ENCODE measurements at regions not wholly inside any gene's neighbourhood (a gene's known extent, or its start where the extent isn't known, plus 50 kb on each side); places are given as distances from the start of the nearest gene placed in this dataset.

- 6% methylated on average over 5 of the region's 5 CpGs for WGBS (ENCODE audit: insufficient coverage, low coverage, missing lambda C conversion rate)
- Histone ChIP-seq H3K36me3 (ENCODE audit: control insufficient read depth, insufficient read depth, low read length) (no peaks in the 10 kb centered on the region), H3K79me2 (ENCODE audit: control insufficient read depth, insufficient read depth, low read length) (no peaks in the 10 kb centered on the region), H3K9me1 (ENCODE audit: control insufficient read depth, insufficient read depth, low read length) (no peaks in the 10 kb centered on the region), H3K27ac (ENCODE audit: extremely low read depth, low read depth, low read length) (no peak overlapping the region), H3K9me3 (replicated peaks; ENCODE audit: control insufficient read depth, insufficient read depth, low read depth, low read length) (no peaks in the 10 kb centered on the region), H3K27me3 (ENCODE audit: control insufficient read depth in 2 of 2, insufficient read depth in 2 of 2, low read length in 2 of 2) (no peaks in the 10 kb centered on the region), H3K9ac (ENCODE audit: insufficient read depth in 1 of 2, low read depth in 2 of 2, low read length in 2 of 2) (no peak overlapping the region), H2AFZ (ENCODE audit: low read depth, low read length) (no peak overlapping the region), H3K4me2 (ENCODE audit: insufficient read depth, low read length) (no peak overlapping the region), H3K4me1 (replicated peaks in 1 of 2; ENCODE audit: control insufficient read depth in 2 of 2, insufficient read depth in 2 of 2, low read length in 2 of 2) (no peaks in the 10 kb centered on the region), H4K20me1 (replicated peaks; ENCODE audit: control insufficient read depth, insufficient read depth, low read length) (no peaks in the 10 kb centered on the region), H3K4me3 (no peak overlapping the region)
- in situ Hi-C loops (cut with MboI), result no loop called here
- no peak for DNase-seq (ENCODE audit: extremely low read depth in 1 of 4, low spot score in 3 of 4)
- BruUV-seq (replicated peaks), result no TSS peak
- intact Hi-C loops (cut with micrococcal nuclease), result no loop called here
- ChIA-PET POLR2A (no interaction called here), CTCF (ENCODE audit: low intra/inter-chr PET ratio) (no interaction called here)
- no peak for ATAC-seq
- no peak for FAIRE-seq
- TF ChIP-seq ZNF124 (CRISPR knock-in tag; IDR thresholded peaks at IDR 0.05), result no peak
- TF ChIP-seq HNRNPLL (IDR thresholded peaks at IDR 0.05; ENCODE audit: low read depth, low read length, poor library complexity, severe bottlenecking), result no peak
- no peak for TF ChIP-seq ILK (tag; IDR thresholded peaks at IDR 0.05; ENCODE audit: borderline replicate concordance, low read depth)
- no peak for TF ChIP-seq ZNF436 (CRISPR knock-in tag; IDR thresholded peaks at IDR 0.05)
- TF ChIP-seq E2F5 (CRISPR knock-in tag; IDR thresholded peaks at IDR 0.05), result no peak
- TF ChIP-seq TFE3 (CRISPR knock-in tag; IDR thresholded peaks at IDR 0.05), result no peak
- no peak for TF ChIP-seq SMAD4 (CRISPR knock-in tag; conservative IDR thresholded peaks at IDR 0.05)
- peak; percentile 55; the same call in 1 of the 2 replicates for TF ChIP-seq MAFF (IDR thresholded peaks at IDR 0.05; ENCODE audit: low read length)
- TF ChIP-seq MAFK (IDR thresholded peaks at IDR 0.05; ENCODE audit: low read length), result peak; percentile 55; the same call in 1 of the 2 replicates
- TF ChIP-seq NFXL1 (CRISPR knock-in tag; IDR thresholded peaks at IDR 0.05), result no peak
- TF ChIP-seq KLF13 (tag; IDR thresholded peaks at IDR 0.05; ENCODE audit: borderline replicate concordance, low read depth), result no peak
- TF ChIP-seq C11orf30 (IDR thresholded peaks at IDR 0.05; ENCODE audit: low read depth), result peak; percentile 41; the same call in 1 of the 2 replicates
- TF ChIP-seq ZNF445 (CRISPR knock-in tag; IDR thresholded peaks at IDR 0.05; ENCODE audit: low read depth), result no peak
- no peak for TF ChIP-seq TAF7 (tag; IDR thresholded peaks at IDR 0.05)
- no peak for TF ChIP-seq ZNF764 (CRISPR knock-in tag; IDR thresholded peaks at IDR 0.05; ENCODE audit: low read depth)
- TF ChIP-seq ZBTB17 (CRISPR knock-in tag; IDR thresholded peaks at IDR 0.05), result no peak
- TF ChIP-seq ZBTB9 (CRISPR knock-in tag; IDR thresholded peaks at IDR 0.05), result no peak
- TF ChIP-seq ZNF224 (CRISPR knock-in tag; IDR thresholded peaks at IDR 0.05), result no peak
These were observed 51.7 kb upstream of the SRFBP1 start for GRCh38 chr5:121910036-121910435.

Measured in K562 (cell line).